NCI-H2081 treated with DMSO at 0.1 percent for 48 hours (cell line): ENCODE measurements at regions not wholly inside any gene's neighbourhood (a gene's known extent, or its start where the extent isn't known, plus 50 kb on each side); places are given as distances from the start of the nearest gene placed in this dataset.
"Not testable (repeated sequence)": the region's sequence is repeated elsewhere in the genome, so short reads cannot be mapped to it uniquely, and the experiment has no call there.

Experiments
- DNase-seq: peaks from one replicate; lab custom pipeline; 2025; lab: John Stamatoyannopoulos, UW

- DNase-seq = no peak
These were observed 248.7 kb downstream of the TTC6 start for GRCh38 chr14:37843954-37844607.

GRCh38 chr14:37844614-37845013, 249.2 kb downstream of the TTC6 start:
- DNase-seq = no peak

GRCh38 chr14:37848985-37849621, 253.7 kb downstream of the TTC6 start:
- DNase-seq = no peak

GRCh38 chr14:37851054-37851453, 255.6 kb downstream of the TTC6 start:
- DNase-seq = no peak

GRCh38 chr14:37855871-37856270, 260.4 kb downstream of the TTC6 start:
- no peak for DNase-seq

GRCh38 chr14:37857774-37858266, 262.4 kb downstream of the TTC6 start:
- no peak for DNase-seq

GRCh38 chr14:37858733-37859132, 263.3 kb downstream of the TTC6 start:
- DNase-seq = no peak

GRCh38 chr14:37859177-37859576, 263.7 kb downstream of the TTC6 start:
- no peak for DNase-seq

GRCh38 chr14:37862263-37862662, 266.8 kb downstream of the TTC6 start:
- DNase-seq = no peak

GRCh38 chr14:37864128-37864527, 268.7 kb downstream of the TTC6 start:
- no peak for DNase-seq

GRCh38 chr14:37864861-37865718, 269.7 kb downstream of the TTC6 start:
- no peak for DNase-seq

GRCh38 chr14:37865719-37866549, 270.5 kb downstream of the TTC6 start:
- DNase-seq = no peak

GRCh38 chr14:37869633-37870032, 274.2 kb downstream of the TTC6 start:
- no peak for DNase-seq

GRCh38 chr14:37870170-37870569, 274.7 kb downstream of the TTC6 start:
- no peak for DNase-seq

- no peak for DNase-seq
These were observed 275.4 kb downstream of the TTC6 start for GRCh38 chr14:37870632-37871346.

- not testable (repeated sequence) for DNase-seq
These were observed 278.6 kb downstream of the TTC6 start for GRCh38 chr14:37874065-37874428.

- DNase-seq = no peak
These were observed 279.1 kb downstream of the TTC6 start for GRCh38 chr14:37874429-37875109.

GRCh38 chr14:37888234-37888633, 292.8 kb downstream of the TTC6 start:
- no peak for DNase-seq

- DNase-seq = no peak
These were observed 293.7 kb downstream of the TTC6 start for GRCh38 chr14:37889087-37889486.

GRCh38 chr14:37890095-37890494, 294.7 kb downstream of the TTC6 start:
- DNase-seq = no peak

GRCh38 chr14:37891500-37891899, 296.1 kb downstream of the TTC6 start:
- DNase-seq = not testable (repeated sequence)
